ENCODE measurements at regions not wholly inside any gene's neighbourhood (a gene's known extent, or its start where the extent isn't known, plus 50 kb on each side); places are given as distances from the start of the nearest gene placed in this dataset.

DNA sequence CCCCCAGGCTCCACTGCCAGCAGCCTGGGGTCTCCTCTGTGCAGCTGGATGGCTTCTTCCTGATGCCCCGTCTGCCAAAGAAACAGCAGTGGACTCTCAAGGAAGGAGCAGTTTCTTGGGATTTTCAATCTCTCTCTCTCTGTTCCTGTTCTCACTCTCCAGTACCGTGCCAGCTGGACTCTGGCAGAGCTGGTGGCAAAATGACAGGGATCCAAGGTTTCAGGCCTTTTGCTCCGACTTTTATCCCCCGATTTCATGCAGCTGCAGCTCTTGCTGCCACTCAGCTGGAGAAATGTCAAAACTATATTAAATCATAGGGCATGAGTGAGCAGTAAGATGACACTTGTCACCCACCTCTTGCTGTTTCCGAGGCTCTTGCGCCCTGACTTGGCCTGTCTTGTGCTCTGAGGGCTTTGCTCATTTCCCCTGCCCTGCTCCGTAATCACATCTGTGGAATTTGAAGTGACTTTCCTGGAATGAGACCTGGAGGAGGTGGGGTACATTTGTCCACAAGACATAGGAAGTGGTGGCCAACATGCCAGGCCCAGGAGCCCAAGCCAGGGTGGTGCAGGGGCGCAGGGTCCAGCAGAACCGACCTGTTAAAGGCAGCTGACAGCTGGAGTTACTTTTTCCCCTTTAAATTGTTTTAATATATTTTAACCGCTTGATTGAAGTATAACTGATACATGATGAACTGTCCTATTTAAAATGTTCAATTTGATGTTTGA lies 576.2 kb downstream of the PTPRU start (continued):
- TF ChIP-seq, protein P1, sequence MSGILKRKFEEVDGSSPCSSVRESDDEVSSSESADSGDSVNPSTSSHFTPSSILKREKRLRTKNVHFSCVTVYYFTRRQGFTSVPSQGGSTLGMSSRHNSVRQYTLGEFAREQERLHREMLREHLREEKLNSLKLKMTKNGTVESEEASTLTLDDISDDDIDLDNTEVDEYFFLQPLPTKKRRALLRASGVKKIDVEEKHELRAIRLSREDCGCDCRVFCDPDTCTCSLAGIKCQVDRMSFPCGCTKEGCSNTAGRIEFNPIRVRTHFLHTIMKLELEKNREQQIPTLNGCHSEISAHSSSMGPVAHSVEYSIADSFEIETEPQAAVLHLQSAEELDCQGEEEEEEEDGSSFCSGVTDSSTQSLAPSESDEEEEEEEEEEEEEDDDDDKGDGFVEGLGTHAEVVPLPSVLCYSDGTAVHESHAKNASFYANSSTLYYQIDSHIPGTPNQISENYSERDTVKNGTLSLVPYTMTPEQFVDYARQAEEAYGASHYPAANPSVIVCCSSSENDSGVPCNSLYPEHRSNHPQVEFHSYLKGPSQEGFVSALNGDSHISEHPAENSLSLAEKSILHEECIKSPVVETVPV (CRISPR knock-in tag; IDR thresholded peaks at IDR 0.05), result no peak
- no peak for TF ChIP-seq BACH2 (CRISPR knock-in tag; IDR thresholded peaks at IDR 0.05; ENCODE audit: borderline replicate concordance)
- TF ChIP-seq ZNF565 (CRISPR knock-in tag; conservative IDR thresholded peaks at IDR 0.05; ENCODE audit: low read depth), result no peak
- no peak for TF ChIP-seq TCF4 (CRISPR knock-in tag; IDR thresholded peaks at IDR 0.05; ENCODE audit: borderline replicate concordance)
- no peak for TF ChIP-seq ZFP3 (CRISPR knock-in tag; IDR thresholded peaks at IDR 0.05)
- no peak for TF ChIP-seq ARNTL (CRISPR knock-in tag; IDR thresholded peaks at IDR 0.05; ENCODE audit: borderline replicate concordance, low read depth)
- TF ChIP-seq OSR1 (CRISPR knock-in tag; IDR thresholded peaks at IDR 0.05), result no peak

DNA sequence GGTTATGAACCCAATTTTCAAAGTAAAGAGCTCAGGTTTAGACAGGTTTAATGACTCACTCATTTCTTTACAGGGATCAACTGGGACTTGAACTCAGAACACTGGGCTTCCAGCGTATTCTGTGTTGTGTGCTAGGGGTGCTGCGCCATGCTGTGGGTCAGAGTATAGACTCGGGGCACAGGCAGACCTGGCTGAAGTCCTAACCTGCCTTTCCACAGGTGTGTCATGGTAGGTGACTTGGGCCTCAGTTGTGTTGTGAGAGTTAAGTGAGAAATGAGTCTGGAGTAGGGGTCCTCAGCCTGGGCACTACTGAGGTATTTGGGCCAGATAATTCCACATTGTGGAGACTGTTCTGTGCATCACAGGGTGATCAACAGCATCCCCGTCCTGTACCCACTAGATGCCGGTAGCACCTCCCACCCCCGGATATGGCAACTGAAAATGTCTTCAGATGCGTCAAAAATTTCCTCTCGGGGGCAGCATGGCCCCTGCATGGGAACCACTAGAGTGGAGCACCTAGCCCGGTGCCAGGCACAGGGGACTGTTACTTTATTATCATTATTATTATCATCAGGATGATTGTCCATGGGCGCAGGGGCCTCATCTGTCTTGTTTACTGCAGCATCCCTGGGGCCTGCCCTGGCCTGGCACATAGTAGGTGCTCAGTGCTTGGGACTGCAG lies 575.5 kb downstream of the PTPRU start:
- no peak for ATAC-seq
- no peak for TF ChIP-seq TOX (CRISPR knock-in tag; IDR thresholded peaks at IDR 0.05; ENCODE audit: borderline replicate concordance)
- no peak for TF ChIP-seq RARB (CRISPR knock-in tag; IDR thresholded peaks at IDR 0.05)
- TF ChIP-seq, protein P1 (CRISPR knock-in tag; IDR thresholded peaks at IDR 0.05), result no peak
- TF ChIP-seq ZNF8 (CRISPR knock-in tag; IDR thresholded peaks at IDR 0.05), result no peak
- no peak for TF ChIP-seq ISL1 (CRISPR knock-in tag; IDR thresholded peaks at IDR 0.05)
- no peak for TF ChIP-seq TCF4 (CRISPR knock-in tag; IDR thresholded peaks at IDR 0.05; ENCODE audit: borderline replicate concordance)
- no peak for TF ChIP-seq ZFP3 (CRISPR knock-in tag; IDR thresholded peaks at IDR 0.05)
- no peak for TF ChIP-seq SNAI2 (CRISPR knock-in tag; IDR thresholded peaks at IDR 0.05)
- TF ChIP-seq GLIS3 (CRISPR knock-in tag; IDR thresholded peaks at IDR 0.05), result no peak
- TF ChIP-seq ZNF565 (CRISPR knock-in tag; conservative IDR thresholded peaks at IDR 0.05; ENCODE audit: low read depth), result no peak
- no peak for TF ChIP-seq OSR1 (CRISPR knock-in tag; IDR thresholded peaks at IDR 0.05)
- TF ChIP-seq PPARA (CRISPR knock-in tag; IDR thresholded peaks at IDR 0.05; ENCODE audit: borderline replicate concordance), result no peak
- TF ChIP-seq, protein P2, sequence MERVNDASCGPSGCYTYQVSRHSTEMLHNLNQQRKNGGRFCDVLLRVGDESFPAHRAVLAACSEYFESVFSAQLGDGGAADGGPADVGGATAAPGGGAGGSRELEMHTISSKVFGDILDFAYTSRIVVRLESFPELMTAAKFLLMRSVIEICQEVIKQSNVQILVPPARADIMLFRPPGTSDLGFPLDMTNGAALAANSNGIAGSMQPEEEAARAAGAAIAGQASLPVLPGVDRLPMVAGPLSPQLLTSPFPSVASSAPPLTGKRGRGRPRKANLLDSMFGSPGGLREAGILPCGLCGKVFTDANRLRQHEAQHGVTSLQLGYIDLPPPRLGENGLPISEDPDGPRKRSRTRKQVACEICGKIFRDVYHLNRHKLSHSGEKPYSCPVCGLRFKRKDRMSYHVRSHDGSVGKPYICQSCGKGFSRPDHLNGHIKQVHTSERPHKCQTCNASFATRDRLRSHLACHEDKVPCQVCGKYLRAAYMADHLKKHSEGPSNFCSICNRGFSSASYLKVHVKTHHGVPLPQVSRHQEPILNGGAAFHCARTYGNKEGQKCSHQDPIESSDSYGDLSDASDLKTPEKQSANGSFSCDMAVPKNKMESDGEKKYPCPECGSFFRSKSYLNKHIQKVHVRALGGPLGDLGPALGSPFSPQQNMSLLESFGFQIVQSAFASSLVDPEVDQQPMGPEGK (CRISPR knock-in tag; IDR thresholded peaks at IDR 0.05; ENCODE audit: borderline replicate concordance), result no peak
- TF ChIP-seq, protein P3, sequence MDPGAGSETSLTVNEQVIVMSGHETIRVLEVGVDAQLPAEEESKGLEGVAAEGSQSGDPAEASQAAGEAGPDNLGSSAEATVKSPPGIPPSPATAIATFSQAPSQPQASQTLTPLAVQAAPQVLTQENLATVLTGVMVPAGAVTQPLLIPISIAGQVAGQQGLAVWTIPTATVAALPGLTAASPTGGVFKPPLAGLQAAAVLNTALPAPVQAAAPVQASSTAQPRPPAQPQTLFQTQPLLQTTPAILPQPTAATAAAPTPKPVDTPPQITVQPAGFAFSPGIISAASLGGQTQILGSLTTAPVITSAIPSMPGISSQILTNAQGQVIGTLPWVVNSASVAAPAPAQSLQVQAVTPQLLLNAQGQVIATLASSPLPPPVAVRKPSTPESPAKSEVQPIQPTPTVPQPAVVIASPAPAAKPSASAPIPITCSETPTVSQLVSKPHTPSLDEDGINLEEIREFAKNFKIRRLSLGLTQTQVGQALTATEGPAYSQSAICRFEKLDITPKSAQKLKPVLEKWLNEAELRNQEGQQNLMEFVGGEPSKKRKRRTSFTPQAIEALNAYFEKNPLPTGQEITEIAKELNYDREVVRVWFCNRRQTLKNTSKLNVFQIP (CRISPR knock-in tag; IDR thresholded peaks at IDR 0.05; ENCODE audit: borderline replicate concordance, low read depth), result no peak
- no peak for TF ChIP-seq CSDC2 (CRISPR knock-in tag; IDR thresholded peaks at IDR 0.05)
- TF ChIP-seq ZNF70 (CRISPR knock-in tag; IDR thresholded peaks at IDR 0.05), result no peak
- TF ChIP-seq ARNTL (CRISPR knock-in tag; IDR thresholded peaks at IDR 0.05; ENCODE audit: borderline replicate concordance, low read depth), result no peak
- TF ChIP-seq BACH2 (CRISPR knock-in tag; IDR thresholded peaks at IDR 0.05; ENCODE audit: borderline replicate concordance), result no peak
- no peak for TF ChIP-seq ZC3H10 (CRISPR knock-in tag; IDR thresholded peaks at IDR 0.05)
- no peak for TF ChIP-seq ESRRG (CRISPR knock-in tag; IDR thresholded peaks at IDR 0.05)

DNA sequence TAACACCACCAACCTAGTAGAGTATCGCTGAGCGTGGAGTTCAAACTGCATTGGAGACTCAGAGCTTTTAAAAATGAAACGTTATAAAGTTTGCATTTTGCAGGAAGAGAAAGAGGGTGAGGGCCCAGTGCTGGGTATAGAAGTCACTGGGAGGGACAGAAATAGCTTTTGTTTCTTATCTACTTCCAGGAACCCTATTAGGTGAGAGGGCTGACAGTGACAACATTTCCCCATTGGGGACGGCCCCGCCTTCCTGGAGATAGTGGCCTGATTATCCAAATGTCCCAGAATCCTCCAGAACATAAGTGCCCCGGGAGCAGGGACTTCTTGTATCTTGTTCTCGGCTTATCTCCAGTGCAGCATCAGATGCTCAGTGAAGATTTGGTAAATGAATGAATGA lies 574.9 kb downstream of the PTPRU start:
- no peak for ATAC-seq
- TF ChIP-seq, protein P4, sequence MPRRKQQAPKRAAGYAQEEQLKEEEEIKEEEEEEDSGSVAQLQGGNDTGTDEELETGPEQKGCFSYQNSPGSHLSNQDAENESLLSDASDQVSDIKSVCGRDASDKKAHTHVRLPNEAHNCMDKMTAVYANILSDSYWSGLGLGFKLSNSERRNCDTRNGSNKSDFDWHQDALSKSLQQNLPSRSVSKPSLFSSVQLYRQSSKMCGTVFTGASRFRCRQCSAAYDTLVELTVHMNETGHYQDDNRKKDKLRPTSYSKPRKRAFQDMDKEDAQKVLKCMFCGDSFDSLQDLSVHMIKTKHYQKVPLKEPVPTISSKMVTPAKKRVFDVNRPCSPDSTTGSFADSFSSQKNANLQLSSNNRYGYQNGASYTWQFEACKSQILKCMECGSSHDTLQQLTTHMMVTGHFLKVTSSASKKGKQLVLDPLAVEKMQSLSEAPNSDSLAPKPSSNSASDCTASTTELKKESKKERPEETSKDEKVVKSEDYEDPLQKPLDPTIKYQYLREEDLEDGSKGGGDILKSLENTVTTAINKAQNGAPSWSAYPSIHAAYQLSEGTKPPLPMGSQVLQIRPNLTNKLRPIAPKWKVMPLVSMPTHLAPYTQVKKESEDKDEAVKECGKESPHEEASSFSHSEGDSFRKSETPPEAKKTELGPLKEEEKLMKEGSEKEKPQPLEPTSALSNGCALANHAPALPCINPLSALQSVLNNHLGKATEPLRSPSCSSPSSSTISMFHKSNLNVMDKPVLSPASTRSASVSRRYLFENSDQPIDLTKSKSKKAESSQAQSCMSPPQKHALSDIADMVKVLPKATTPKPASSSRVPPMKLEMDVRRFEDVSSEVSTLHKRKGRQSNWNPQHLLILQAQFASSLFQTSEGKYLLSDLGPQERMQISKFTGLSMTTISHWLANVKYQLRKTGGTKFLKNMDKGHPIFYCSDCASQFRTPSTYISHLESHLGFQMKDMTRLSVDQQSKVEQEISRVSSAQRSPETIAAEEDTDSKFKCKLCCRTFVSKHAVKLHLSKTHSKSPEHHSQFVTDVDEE (CRISPR knock-in tag; IDR thresholded peaks at IDR 0.05), result no peak
- TF ChIP-seq ZNF8 (CRISPR knock-in tag; IDR thresholded peaks at IDR 0.05) (no peak), TOX (CRISPR knock-in tag; IDR thresholded peaks at IDR 0.05; ENCODE audit: borderline replicate concordance) (no peak), OSR1 (CRISPR knock-in tag; IDR thresholded peaks at IDR 0.05) (no peak), CSDC2 (CRISPR knock-in tag; IDR thresholded peaks at IDR 0.05) (no peak), ARNTL (CRISPR knock-in tag; IDR thresholded peaks at IDR 0.05; ENCODE audit: borderline replicate concordance, low read depth) (no peak), ZFP30 (CRISPR knock-in tag; IDR thresholded peaks at IDR 0.05) (no peak), RARB (CRISPR knock-in tag; IDR thresholded peaks at IDR 0.05) (no peak), ZFP3 (CRISPR knock-in tag; IDR thresholded peaks at IDR 0.05) (no peak), PPARA (CRISPR knock-in tag; IDR thresholded peaks at IDR 0.05; ENCODE audit: borderline replicate concordance) (no peak), ZC3H10 (CRISPR knock-in tag; IDR thresholded peaks at IDR 0.05) (no peak), ZNF565 (CRISPR knock-in tag; conservative IDR thresholded peaks at IDR 0.05; ENCODE audit: low read depth) (no peak), BACH2 (CRISPR knock-in tag; IDR thresholded peaks at IDR 0.05; ENCODE audit: borderline replicate concordance) (no peak), GLIS3 (CRISPR knock-in tag; IDR thresholded peaks at IDR 0.05) (no peak)
- TF ChIP-seq, protein P3 (CRISPR knock-in tag; IDR thresholded peaks at IDR 0.05; ENCODE audit: borderline replicate concordance, low read depth), result no peak
